Uterus (tissue), 2 donors: ENCODE measurements at regions not wholly inside any gene's neighbourhood (a gene's known extent, or its start where the extent isn't known, plus 50 kb on each side); places are given as distances from the start of the nearest gene placed in this dataset.

Experiments used
- CTCF ChIP-seq, 4 experiments: fragments of 200-600 bp in 2 of 4; fragments of 450-650 bp in 2 of 4; sonication (generic) in 2 of 4; IDR thresholded peaks; one replicate each; pipeline ENCODE4 v1.5.1; 2016 to 2019; ENCODE audit warnings: antibody characterized with exemption in 4 of 4, mild to moderate bottlenecking in 2 of 4, moderate library complexity in 1 of 4
- POLR2A ChIP-seq, 2 donors: fragments of 450-650 bp; IDR thresholded peaks; one replicate each; pipeline ENCODE4 v1.6.1; 2016; ENCODE audit warnings: antibody characterized with exemption in 2 of 2, mild to moderate bottlenecking in 1 of 2, moderate library complexity in 1 of 2

GRCh38 chr21:31409831-31410487 lies 65.9 kb upstream of the TIAM1 start:
- TF ChIP-seq CTCF (IDR thresholded peaks at IDR 0.05) (no peak), POLR2A (IDR thresholded peaks at IDR 0.05) (no peak)
